Stimulated activated CD4-positive, alpha-beta T cell treated with anti-CD3 and anti-CD28 coated beads, TNF-alpha, amount 100 ng/mL, for 4 hours (primary cell): ENCODE measurements at regions not wholly inside any gene's neighbourhood (a gene's known extent, or its start where the extent isn't known, plus 50 kb on each side); places are given as distances from the start of the nearest gene placed in this dataset.

Experiments used
- DNase-seq, 3 experiments: peaks; one replicate each; pipeline ENCODE4 v3.0.0-alpha.2; 2020; ENCODE audit warnings: low read depth in 3 of 3

- no peak for DNase-seq
Observed at GRCh38 chr5:57627661-57628060, 145.1 kb upstream of the ACTBL2 start.

- DNase-seq = no peak
Observed at GRCh38 chr5:57626703-57627102, 144.1 kb upstream of the ACTBL2 start.

- DNase-seq = no peak
Observed at GRCh38 chr5:57621624-57622023, 139.0 kb upstream of the ACTBL2 start.

GRCh38 chr5:57618767-57619381 lies 136.3 kb upstream of the ACTBL2 start:
- no peak for DNase-seq

GRCh38 chr5:57613741-57614140 lies 131.1 kb upstream of the ACTBL2 start:
- DNase-seq = no peak

GRCh38 chr5:57611177-57611576 lies 128.6 kb upstream of the ACTBL2 start:
- DNase-seq = no peak

GRCh38 chr5:57608542-57608941 lies 125.9 kb upstream of the ACTBL2 start:
- DNase-seq = no peak

- no peak for DNase-seq
Observed at GRCh38 chr5:57601996-57602395, 119.4 kb upstream of the ACTBL2 start.

GRCh38 chr5:57600321-57600720 lies 117.7 kb upstream of the ACTBL2 start:
- DNase-seq = no peak

- DNase-seq = no peak
Observed at GRCh38 chr5:57598756-57599155, 116.1 kb upstream of the ACTBL2 start.

GRCh38 chr5:57598097-57598496 lies 115.5 kb upstream of the ACTBL2 start:
- no peak for DNase-seq

GRCh38 chr5:57595523-57595991 lies 112.9 kb upstream of the ACTBL2 start:
- no peak for DNase-seq

- no peak for DNase-seq
Observed at GRCh38 chr5:57594436-57594835, 111.8 kb upstream of the ACTBL2 start.

GRCh38 chr5:57592236-57592635 lies 109.6 kb upstream of the ACTBL2 start:
- DNase-seq = no peak

- no peak for DNase-seq
Observed at GRCh38 chr5:57586649-57587048, 104.0 kb upstream of the ACTBL2 start.

GRCh38 chr5:57582578-57583070 lies 100.0 kb upstream of the ACTBL2 start:
- DNase-seq = no peak

- DNase-seq = no peak
Observed at GRCh38 chr5:57581772-57582171, 99.2 kb upstream of the ACTBL2 start.

- DNase-seq = no peak
Observed at GRCh38 chr5:57581222-57581621, 98.6 kb upstream of the ACTBL2 start.

- no peak for DNase-seq
Observed at GRCh38 chr5:57577432-57578175, 95.0 kb upstream of the ACTBL2 start.

- DNase-seq = no peak
Observed at GRCh38 chr5:57576317-57576716, 93.7 kb upstream of the ACTBL2 start.

- no peak for DNase-seq
Observed at GRCh38 chr5:57575839-57576238, 93.2 kb upstream of the ACTBL2 start.

- no peak for DNase-seq
Observed at GRCh38 chr5:57572461-57572860, 89.8 kb upstream of the ACTBL2 start.

GRCh38 chr5:57569601-57570000 lies 87.0 kb upstream of the ACTBL2 start:
- no peak for DNase-seq
